ENCODE measurements at regions not wholly inside any gene's neighbourhood (a gene's known extent, or its start where the extent isn't known, plus 50 kb on each side); places are given as distances from the start of the nearest gene placed in this dataset.

- no peak for TF ChIP-seq CTCF (IDR thresholded peaks at IDR 0.05; ENCODE audit: insufficient read depth in 1 of 2, low read depth in 1 of 2, low read length in 1 of 2, severe bottlenecking in 1 of 2, unreplicated experiment in 1 of 2)
- no TSS peak for BruUV-seq (replicated peaks)
- no peak for DNase-seq
- Histone ChIP-seq H3K4me3 (ENCODE audit: low read depth, low read length) (no peak overlapping the region), H3K36me3 (ENCODE audit: control insufficient read depth, insufficient read depth, low read length) (no peaks in the 10 kb centered on the region), H3K9me3 (no peaks in the 10 kb centered on the region), H3K4me1 (no peaks in the 10 kb centered on the region), H3K27me3 (replicated peaks; ENCODE audit: control insufficient read depth, insufficient read depth, low read length) (no peaks in the 10 kb centered on the region)
- Mint-ChIP-seq H3K27ac (ENCODE audit: unreplicated experiment) (no peak overlapping the region), H3K9me3 (ENCODE audit: unreplicated experiment) (no peaks in the 10 kb centered on the region), H3K4me3 (ENCODE audit: unreplicated experiment) (no peak overlapping the region), H3K36me3 (ENCODE audit: insufficient read depth, unreplicated experiment) (no peaks in the 10 kb centered on the region), H3K27me3 (ENCODE audit: insufficient read depth, unreplicated experiment) (no peaks in the 10 kb centered on the region), H3K4me1 (ENCODE audit: low read depth, unreplicated experiment) (no peaks in the 10 kb centered on the region)
- intact Hi-C loops (cut with micrococcal nuclease; ENCODE audit: unreplicated experiment), result no loop called here
- ChIA-PET CTCF (no interaction called here), POLR2A (no interaction called here)
Observed at GRCh38 chr1:80417671-80418070, 1383.1 kb upstream of the ADGRL2 start.

GRCh38 chr1:80413969-80414368 is 1386.8 kb upstream of the ADGRL2 start:
- H3K4me1 Mint-ChIP-seq (ENCODE audit: low read depth, unreplicated experiment), result no peaks in the 10 kb centered on the region
- BruUV-seq (replicated peaks), result no TSS peak
- H3K27me3 Mint-ChIP-seq (ENCODE audit: insufficient read depth, unreplicated experiment), result no peaks in the 10 kb centered on the region
- no peak for TF ChIP-seq CTCF (IDR thresholded peaks at IDR 0.05; ENCODE audit: insufficient read depth in 1 of 2, low read depth in 1 of 2, low read length in 1 of 2, severe bottlenecking in 1 of 2, unreplicated experiment in 1 of 2)
- CTCF ChIA-PET, result no interaction called here
- Histone ChIP-seq H3K36me3 (ENCODE audit: control insufficient read depth, insufficient read depth, low read length) (no peaks in the 10 kb centered on the region), H3K27me3 (replicated peaks; ENCODE audit: control insufficient read depth, insufficient read depth, low read length) (no peaks in the 10 kb centered on the region), H3K4me1 (no peaks in the 10 kb centered on the region), H3K4me3 (ENCODE audit: low read depth, low read length) (no peak overlapping the region), H3K9me3 (no peaks in the 10 kb centered on the region)
- DNase-seq, result no peak
- POLR2A ChIA-PET, result no interaction called here
- intact Hi-C loops (cut with micrococcal nuclease; ENCODE audit: unreplicated experiment), result no loop called here
- H3K9me3 Mint-ChIP-seq (ENCODE audit: unreplicated experiment), result no peaks in the 10 kb centered on the region
- no peak overlapping the region for H3K4me3 Mint-ChIP-seq (ENCODE audit: unreplicated experiment)
- H3K27ac Mint-ChIP-seq (ENCODE audit: unreplicated experiment), result no peak overlapping the region
- no peaks in the 10 kb centered on the region for H3K36me3 Mint-ChIP-seq (ENCODE audit: insufficient read depth, unreplicated experiment)

GRCh38 chr1:80410233-80410632 is 1390.5 kb upstream of the ADGRL2 start:
- no peaks in the 10 kb centered on the region for H3K4me1 ChIP-seq
- POLR2A ChIA-PET, result no interaction called here
- no peaks in the 10 kb centered on the region for H3K27me3 ChIP-seq (replicated peaks; ENCODE audit: control insufficient read depth, insufficient read depth, low read length)
- Mint-ChIP-seq H3K27ac (ENCODE audit: unreplicated experiment) (no peak overlapping the region), H3K36me3 (ENCODE audit: insufficient read depth, unreplicated experiment) (no peaks in the 10 kb centered on the region), H3K4me3 (ENCODE audit: unreplicated experiment) (no peak overlapping the region), H3K4me1 (ENCODE audit: low read depth, unreplicated experiment) (no peaks in the 10 kb centered on the region), H3K9me3 (ENCODE audit: unreplicated experiment) (no peaks in the 10 kb centered on the region), H3K27me3 (ENCODE audit: insufficient read depth, unreplicated experiment) (no peaks in the 10 kb centered on the region)
- H3K9me3 ChIP-seq, result no peaks in the 10 kb centered on the region
- no peak overlapping the region for H3K4me3 ChIP-seq (ENCODE audit: low read depth, low read length)
- no peak for TF ChIP-seq CTCF (IDR thresholded peaks at IDR 0.05; ENCODE audit: insufficient read depth in 1 of 2, low read depth in 1 of 2, low read length in 1 of 2, severe bottlenecking in 1 of 2, unreplicated experiment in 1 of 2)
- no peaks in the 10 kb centered on the region for H3K36me3 ChIP-seq (ENCODE audit: control insufficient read depth, insufficient read depth, low read length)
- no TSS peak for BruUV-seq (replicated peaks)
- no peak for DNase-seq
- CTCF ChIA-PET, result no interaction called here
- intact Hi-C loops (cut with micrococcal nuclease; ENCODE audit: unreplicated experiment), result no loop called here

Data from Caco-2 (cell line).